GOT3 (cell line): ENCODE measurements at regions not wholly inside any gene's neighbourhood (a gene's known extent, or its start where the extent isn't known, plus 50 kb on each side); places are given as distances from the start of the nearest gene placed in this dataset.

Experiments used
- DNase-seq: peaks from one replicate; lab custom pipeline; 2025; ENCODE audit warnings: mixed read lengths; lab: John Stamatoyannopoulos, UW

GRCh38 chr16:86117235-86117634 lies 218.3 kb downstream of the IRF8 start:
- no peak for DNase-seq

DNA sequence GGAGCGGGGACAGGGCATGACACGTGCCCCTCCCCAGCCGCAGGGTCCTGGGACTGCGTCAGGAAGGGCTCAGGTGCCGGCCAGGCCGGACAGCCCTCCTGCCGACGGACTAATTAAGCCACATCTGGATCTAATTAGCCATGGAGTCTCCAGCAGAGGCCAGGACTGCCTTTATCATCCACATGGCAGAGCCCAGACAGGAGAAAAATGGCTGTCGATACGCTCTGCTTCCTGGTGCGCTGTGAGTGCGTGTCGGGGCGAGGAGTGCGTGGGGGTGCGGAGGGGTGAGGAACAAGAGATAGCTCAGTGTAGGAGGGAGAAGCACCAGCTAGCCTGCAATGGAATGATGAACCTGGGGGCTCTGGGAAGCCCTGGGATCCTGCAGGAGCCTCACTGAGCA lies 218.8 kb downstream of the IRF8 start:
- DNase-seq = no peak

- no peak for DNase-seq
Observed at GRCh38 chr16:86118467-86119307, 219.7 kb downstream of the IRF8 start.

- no peak for DNase-seq
Observed at GRCh38 chr16:86120201-86121192, 221.5 kb downstream of the IRF8 start.

DNA sequence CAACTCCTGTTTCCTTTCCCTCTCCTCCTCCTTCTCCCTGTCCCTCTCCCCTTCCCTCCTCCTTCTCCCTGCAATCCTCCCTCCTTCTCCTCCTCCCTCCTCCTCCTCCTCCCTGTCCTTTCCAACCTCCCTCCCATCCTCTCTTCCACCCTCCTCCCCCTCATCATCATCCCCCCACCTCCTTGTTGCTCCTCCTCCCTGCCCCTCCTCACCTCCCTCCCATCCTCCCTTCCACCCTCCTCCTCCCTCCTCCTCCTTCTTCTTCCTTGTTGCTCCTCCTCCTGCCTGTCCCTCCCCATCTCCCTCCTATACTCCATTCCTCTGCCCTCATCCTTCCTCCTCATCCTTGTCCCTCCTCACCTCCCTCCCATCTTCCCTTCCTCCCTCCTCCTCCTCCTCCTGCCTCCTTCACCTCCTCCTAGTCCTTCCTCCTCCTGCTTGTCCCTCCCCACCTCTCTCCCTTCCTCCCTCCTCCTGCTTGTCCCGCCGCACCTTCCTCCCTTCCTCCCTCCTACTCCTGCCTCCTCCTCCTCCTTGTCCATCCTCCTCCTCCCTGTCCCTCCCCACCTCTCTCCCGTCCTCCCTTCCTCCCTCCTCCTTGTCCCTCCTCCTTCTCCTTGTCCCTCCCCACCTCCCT lies 222.5 kb downstream of the IRF8 start:
- DNase-seq = no peak

GRCh38 chr16:86122681-86123342 lies 223.8 kb downstream of the IRF8 start:
- DNase-seq = no peak

DNA sequence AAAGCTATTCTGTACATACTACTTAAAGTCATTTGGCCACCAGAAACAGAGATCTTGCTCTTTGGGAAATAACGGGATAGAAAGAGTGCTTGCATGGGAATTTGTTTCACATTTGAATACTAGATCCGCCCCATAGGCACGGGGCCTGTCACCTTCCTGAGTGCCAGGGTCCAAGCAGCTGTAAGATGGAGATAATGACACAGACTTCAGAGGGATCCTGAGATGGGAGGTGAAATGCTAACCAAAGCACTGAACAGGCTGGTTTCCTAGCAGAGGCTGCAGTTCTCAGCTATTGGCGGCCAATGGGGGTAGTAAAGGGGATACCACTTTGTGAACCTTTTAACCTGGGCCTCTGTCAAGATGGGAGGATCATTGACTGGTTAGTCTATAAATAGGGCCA lies 225.4 kb downstream of the IRF8 start:
- DNase-seq = no peak

DNA sequence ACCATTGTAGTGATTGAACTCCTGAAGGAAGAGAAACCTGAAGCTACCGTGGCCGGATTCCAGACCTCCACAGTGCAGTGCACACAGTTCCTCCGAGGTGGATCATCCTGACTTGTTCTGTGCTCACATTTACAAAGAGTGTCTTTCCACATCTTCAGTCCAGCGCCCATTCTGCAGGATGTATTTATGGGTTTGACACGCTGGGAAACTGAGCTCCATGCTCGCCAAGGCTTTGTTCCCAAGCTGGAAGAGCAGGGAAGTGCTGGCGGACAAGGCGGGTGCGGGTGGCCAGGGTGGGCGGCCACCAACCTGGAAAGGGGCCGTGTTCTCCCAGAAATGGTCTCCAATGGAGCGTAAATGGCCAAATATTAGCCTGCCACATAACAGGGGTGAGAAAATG lies 227.9 kb downstream of the IRF8 start:
- no peak for DNase-seq

DNA sequence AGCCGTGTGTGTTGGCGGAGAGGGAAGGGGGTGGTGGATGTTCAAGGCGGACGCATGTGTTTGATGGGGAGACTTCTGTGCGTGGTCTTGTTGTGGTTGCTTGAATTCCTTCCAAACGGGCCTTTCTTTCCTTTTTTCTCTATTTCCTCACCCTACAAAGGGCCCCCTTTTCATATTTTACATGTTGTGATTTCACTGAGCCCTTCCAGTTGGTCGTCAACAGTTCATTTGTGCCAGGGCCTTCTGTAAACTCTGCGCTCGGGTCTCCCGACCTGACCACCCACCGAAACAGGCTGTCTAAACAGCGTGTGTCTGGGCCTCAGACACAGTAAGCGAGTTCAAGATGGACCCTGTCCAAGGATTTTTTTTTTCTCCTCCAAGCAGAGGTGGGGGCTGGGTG lies 228.4 kb downstream of the IRF8 start:
- no peak for DNase-seq

- DNase-seq = no peak
Observed at GRCh38 chr16:86128246-86128645, 229.3 kb downstream of the IRF8 start.

- no peak for DNase-seq
Observed at GRCh38 chr16:86129541-86129940, 230.6 kb downstream of the IRF8 start.

DNA sequence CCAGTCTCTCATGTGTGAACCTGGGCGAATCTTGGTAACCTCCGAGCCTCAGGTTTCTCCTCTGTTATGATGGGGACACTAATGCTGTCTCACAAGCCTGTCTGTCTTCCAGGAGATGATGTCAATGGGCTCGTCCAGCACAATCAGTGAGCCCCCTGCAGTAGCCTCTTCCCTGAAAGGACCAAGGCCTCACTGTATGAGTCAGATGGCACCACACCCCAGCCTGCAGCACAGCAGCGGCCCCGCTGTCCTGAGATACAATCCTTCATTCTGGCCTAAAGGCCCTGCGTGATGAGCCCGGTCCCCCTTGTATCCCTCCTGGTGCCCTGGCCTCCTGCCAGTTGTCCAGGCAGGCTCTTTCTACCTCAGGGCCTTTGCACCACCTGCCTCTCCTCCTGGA lies 234.4 kb downstream of the IRF8 start:
- DNase-seq = no peak

- no peak for DNase-seq
Observed at GRCh38 chr16:86133847-86134375, 234.9 kb downstream of the IRF8 start.

- DNase-seq = no peak
Observed at GRCh38 chr16:86134802-86135461, 236.0 kb downstream of the IRF8 start.

GRCh38 chr16:86137359-86137758 lies 238.4 kb downstream of the IRF8 start:
- no peak for DNase-seq

GRCh38 chr16:86138121-86139085 lies 239.4 kb downstream of the IRF8 start:
- DNase-seq = no peak

DNA sequence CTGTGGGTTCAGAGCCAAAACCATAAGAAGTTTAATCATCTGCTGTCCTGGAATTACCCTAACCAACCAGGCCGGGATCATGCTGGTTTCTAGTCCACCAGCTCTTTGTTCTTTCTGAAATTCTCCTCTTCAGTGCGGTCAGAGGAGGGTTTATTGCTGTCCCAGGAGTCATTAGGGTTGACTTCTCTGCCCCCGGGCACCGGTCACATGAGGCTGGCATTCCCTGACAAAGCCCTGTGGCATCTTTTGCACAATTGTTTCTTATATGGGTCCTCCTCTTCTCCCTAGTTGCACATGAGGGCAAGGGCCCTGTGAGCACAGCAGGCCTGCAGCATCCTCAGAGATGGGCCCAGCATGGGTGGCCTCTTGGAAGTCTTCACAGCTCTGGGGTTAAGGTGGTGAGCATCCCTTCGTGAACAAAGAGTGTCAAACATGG lies 243.9 kb downstream of the IRF8 start:
- peak; percentile 47 for DNase-seq

DNA sequence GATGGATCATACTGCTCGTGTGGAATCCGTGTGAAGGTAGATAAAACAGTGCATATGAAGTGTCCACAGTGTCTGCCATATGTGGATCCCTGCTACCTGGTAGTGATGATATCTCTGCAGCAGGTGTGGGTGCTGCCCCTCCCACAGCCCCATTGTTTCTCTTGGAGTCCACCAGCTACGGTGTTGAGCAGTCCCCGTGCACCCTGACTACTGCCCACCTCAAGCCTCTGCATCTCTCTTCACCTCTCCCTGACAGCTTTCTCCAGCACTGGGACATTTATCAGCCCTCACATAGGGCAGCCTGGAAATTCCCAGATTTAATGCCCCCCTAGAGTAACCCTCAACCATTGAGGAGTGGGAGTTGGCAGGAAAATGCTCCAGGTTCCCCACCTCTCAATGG lies 244.7 kb downstream of the IRF8 start:
- no peak for DNase-seq

DNA sequence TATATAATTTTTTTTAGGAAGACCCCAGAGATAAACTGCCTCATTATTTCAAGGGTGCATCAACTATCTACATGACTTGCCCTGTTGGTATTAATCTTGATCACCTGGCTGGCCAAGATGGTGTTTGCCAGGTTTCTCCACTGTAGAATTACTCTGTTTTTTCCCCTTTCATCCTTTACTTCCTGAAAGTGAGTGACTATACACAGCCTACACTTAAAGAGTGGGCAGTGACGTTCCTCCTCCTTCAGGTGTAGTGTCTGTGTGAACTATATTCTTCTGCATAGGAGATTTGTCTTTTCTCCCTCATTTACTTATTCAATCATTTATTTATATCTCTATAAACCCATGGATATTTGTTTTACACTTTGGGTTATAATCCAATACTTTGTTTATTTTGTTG lies 246.7 kb downstream of the IRF8 start:
- DNase-seq = no peak
